Panc1 (cell line): ENCODE measurements at regions not wholly inside any gene's neighbourhood (a gene's known extent, or its start where the extent isn't known, plus 50 kb on each side); places are given as distances from the start of the nearest gene placed in this dataset.

Source experiments
- POLR2AphosphoS5 ChIP-seq: IDR thresholded peaks from 2 replicates; pipeline ENCODE4 v1.6.1; 2012; ENCODE audit warnings: mild to moderate bottlenecking, low read depth, low read length, moderate library complexity
- TCF7L2 ChIP-seq: IDR thresholded peaks from 2 replicates; pipeline ENCODE4 v1.6.1; 2011; ENCODE audit warnings: mild to moderate bottlenecking, low read depth, low read length, inconsistent platforms
- TF ChIP-seq, protein P1 (sequence below): fragments of 450-650 bp; IDR thresholded peaks from 2 replicates; pipeline ENCODE4 v1.5.1; 2017; ENCODE audit warnings: mild to moderate bottlenecking
- TF ChIP-seq, protein P2 (sequence below), 2 experiments: IDR thresholded peaks; 2 replicates each; pipeline ENCODE4 v1.6.1; 2011 to 2012; ENCODE audit warnings: low read depth in 2 of 2, control low read depth in 1 of 2, low read length in 1 of 2, mild to moderate bottlenecking in 1 of 2, moderate library complexity in 1 of 2; ENCODE audit not compliant: insufficient read depth in 1 of 2

DNA sequence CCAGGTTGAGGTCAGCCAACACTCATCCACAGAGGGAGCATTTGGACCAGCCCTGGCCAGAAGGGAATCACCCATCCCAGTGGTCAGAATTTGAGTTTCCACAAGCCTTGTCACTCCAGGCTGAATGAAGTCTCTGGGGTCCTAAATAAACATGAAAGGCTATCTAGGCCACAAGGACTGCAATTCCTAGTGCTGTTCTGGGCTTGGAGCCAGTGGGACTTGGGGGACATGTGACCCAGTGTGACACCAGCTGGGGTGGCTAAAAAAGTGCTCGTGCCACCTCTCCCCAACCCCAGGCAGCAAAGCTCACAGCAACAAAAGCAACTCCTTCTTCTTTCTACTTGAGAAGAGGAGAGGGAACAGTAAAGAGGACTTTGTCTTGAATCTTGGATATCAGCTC, 91.7 kb downstream of the MDH1 start:
- TF ChIP-seq, protein P1, sequence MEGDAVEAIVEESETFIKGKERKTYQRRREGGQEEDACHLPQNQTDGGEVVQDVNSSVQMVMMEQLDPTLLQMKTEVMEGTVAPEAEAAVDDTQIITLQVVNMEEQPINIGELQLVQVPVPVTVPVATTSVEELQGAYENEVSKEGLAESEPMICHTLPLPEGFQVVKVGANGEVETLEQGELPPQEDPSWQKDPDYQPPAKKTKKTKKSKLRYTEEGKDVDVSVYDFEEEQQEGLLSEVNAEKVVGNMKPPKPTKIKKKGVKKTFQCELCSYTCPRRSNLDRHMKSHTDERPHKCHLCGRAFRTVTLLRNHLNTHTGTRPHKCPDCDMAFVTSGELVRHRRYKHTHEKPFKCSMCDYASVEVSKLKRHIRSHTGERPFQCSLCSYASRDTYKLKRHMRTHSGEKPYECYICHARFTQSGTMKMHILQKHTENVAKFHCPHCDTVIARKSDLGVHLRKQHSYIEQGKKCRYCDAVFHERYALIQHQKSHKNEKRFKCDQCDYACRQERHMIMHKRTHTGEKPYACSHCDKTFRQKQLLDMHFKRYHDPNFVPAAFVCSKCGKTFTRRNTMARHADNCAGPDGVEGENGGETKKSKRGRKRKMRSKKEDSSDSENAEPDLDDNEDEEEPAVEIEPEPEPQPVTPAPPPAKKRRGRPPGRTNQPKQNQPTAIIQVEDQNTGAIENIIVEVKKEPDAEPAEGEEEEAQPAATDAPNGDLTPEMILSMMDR: no peak
- TF ChIP-seq TCF7L2 (no peak), POLR2AphosphoS5 (no peak)
- TF ChIP-seq, protein P2, sequence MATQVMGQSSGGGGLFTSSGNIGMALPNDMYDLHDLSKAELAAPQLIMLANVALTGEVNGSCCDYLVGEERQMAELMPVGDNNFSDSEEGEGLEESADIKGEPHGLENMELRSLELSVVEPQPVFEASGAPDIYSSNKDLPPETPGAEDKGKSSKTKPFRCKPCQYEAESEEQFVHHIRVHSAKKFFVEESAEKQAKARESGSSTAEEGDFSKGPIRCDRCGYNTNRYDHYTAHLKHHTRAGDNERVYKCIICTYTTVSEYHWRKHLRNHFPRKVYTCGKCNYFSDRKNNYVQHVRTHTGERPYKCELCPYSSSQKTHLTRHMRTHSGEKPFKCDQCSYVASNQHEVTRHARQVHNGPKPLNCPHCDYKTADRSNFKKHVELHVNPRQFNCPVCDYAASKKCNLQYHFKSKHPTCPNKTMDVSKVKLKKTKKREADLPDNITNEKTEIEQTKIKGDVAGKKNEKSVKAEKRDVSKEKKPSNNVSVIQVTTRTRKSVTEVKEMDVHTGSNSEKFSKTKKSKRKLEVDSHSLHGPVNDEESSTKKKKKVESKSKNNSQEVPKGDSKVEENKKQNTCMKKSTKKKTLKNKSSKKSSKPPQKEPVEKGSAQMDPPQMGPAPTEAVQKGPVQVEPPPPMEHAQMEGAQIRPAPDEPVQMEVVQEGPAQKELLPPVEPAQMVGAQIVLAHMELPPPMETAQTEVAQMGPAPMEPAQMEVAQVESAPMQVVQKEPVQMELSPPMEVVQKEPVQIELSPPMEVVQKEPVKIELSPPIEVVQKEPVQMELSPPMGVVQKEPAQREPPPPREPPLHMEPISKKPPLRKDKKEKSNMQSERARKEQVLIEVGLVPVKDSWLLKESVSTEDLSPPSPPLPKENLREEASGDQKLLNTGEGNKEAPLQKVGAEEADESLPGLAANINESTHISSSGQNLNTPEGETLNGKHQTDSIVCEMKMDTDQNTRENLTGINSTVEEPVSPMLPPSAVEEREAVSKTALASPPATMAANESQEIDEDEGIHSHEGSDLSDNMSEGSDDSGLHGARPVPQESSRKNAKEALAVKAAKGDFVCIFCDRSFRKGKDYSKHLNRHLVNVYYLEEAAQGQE (IDR thresholded peaks at IDR 0.05; ENCODE audit: insufficient read depth in 1 of 2, low read depth in 2 of 2, low read length in 1 of 2): no peak
